UCSD-AML1 (cell line): ENCODE measurements at regions not wholly inside any gene's neighbourhood (a gene's known extent, or its start where the extent isn't known, plus 50 kb on each side); places are given as distances from the start of the nearest gene placed in this dataset.
"Not testable (repeated sequence)": the region's sequence is repeated elsewhere in the genome, so short reads cannot be mapped to it uniquely, and the experiment has no call there.

ENCODE experiments used
- DNase-seq: peaks from one replicate; lab custom pipeline; 2025; ENCODE audit not compliant: unreplicated experiment; lab: John Stamatoyannopoulos, UW

DNA sequence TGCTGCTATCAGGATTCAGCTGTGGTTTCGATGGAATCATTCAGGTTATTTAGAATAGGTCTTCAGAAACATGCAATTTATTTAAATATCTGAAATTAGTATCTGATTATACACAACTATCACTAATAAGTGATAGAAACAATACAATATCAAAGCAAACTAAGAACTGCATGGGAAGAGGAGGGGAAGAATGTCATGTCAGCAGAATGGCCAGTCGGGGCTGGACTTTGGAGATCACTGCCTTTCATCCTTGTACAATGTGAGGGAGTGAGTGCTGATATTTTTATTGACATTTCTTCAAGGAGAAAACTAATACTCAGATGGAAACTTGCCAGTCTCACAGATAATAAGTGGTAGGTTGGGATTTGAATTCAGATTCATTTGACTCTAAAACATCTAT is 224.0 kb upstream of the LINC00305 start:
- DNase-seq, result no peak

DNA sequence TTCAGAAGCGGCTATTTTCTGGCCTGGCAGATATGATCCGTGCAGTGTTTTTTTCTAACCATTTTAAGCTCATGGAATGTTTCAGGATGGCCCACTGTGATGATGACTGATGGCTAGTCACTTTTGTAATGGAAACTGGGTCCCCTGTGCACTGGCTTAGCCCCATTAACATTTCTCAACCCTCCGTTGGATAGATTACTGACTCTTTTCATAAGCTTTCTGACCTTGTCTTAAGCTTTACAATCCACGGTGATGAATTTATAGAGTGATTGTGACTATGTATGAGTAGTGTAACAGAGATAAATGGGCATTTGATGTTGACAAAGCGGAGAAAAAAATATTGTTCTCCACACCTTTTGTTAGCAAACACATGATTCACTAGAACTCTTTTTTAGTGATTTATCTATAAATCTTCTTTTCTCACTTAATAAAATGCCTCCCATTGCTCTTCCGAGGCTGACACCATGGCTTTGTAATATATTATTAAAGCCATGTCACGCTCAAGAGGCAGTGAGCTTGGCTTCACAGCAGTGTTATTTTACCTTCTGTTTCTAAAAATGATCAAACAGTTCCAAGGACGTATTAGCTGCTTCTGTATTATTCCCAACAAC is 221.0 kb upstream of the LINC00305 start:
- not testable (repeated sequence) for DNase-seq

DNA sequence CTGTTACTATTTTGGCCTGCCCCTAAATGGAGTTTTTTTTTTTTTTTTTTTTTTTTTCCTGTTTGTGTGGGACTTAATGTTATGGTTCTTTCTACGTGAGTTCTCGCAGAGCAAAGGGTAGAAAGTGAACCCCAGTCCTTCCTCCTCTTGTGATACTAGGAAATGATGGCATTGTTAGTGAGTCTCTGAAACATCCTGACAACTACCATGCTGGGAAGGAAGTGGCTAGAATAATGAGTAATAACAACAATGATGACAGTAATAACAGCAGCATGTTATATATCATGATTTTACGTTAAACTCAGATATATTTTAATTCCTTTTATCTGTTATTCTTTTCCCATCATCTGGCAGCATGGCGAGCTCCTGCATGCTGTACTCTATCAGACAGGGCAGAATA is 216.2 kb upstream of the LINC00305 start:
- no peak for DNase-seq

DNA sequence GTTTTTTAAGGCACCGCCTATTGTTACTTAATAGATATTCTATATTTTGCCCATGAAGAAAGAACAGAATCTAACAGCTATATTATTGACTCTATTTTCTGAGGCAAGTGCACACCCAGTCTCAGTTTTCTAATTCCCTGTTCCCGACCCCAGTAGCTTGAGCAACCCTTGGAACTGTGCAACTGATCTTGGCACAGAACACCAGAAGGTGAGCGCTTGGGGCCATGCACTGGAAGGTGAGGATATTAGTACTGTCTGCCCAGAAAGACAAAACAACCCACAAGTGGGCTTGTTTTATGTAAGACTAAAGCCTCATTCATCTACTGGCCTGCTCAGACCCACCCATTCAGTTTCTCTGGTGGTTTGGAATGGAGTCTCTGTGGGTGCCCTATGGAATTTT is 188.8 kb upstream of the LINC00305 start:
- no peak for DNase-seq

DNA sequence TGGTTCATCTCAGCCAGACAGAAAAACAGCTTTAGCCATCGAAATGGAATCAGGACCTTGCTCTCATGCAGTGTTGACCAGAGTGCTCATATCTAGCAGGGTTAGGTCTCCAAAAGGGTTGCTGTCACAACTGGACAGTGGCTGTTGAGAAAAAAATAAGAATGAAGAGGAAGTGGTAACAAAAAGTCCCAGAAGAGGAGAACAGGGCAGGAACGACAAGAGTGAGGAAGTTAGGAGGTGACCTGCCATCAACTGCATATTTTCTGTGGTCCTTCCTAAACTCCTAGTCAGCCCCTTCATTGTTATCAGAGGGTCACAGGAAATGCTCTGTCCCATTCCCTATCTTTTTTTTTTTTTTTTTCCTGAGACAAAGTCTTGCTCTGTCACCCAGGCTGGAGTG is 188.1 kb upstream of the LINC00305 start:
- no peak for DNase-seq

DNA sequence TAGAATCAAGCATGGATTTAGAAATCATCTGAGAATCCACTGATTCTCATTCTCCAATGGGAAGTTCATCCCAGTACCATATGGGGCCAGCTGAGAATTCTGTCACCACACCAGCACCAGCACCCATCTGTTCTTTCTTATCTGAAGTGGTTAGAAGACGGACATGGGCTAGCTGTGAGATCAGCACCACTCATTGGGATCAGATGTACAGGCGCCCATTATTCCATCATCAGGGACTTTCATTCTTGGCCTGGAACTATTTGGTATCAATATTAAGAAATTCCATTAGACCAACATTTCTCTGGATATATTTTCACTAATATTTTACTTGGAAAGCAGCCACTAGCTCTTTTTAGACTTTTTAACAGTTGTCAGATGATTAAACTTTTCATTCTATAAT is 185.9 kb upstream of the LINC00305 start:
- DNase-seq, result no peak

DNA sequence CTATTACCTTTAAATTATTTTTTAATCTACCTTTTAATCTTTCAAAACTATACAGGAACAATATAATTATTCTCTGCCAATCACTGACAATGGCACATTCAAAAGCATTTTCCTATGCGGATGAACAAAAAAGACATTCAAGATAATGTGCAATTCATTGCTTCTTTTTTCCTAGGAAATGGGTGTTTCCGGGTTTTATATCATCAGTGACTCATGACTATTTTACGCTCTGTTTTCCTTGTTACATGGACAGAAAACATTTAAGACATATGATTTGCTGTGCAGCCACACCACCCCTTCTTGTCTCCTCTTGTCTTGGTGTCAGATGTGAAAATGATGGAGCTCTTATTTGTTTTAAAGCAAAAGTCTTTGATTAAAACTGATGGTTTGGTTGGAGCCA is 184.7 kb upstream of the LINC00305 start:
- no peak for DNase-seq

DNA sequence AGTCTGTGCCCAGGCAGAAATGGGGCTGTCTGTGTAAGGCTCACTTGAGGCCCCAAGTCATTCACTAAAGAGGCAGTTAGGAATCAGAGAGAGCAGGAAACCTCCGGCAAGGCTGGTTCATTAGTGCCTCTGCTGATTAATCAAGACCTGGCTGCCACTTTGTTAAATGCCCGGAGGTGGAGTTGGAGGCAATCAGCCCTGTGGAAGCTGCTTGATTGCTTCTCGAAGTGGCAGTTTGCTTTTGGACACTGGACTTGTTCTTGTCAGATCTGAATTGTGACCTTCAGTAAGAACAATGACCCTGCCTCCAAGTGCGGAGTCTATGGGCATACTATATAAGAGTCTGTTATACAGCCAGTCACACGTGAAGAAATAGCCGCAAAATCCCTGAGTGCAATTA is 183.9 kb upstream of the LINC00305 start:
- DNase-seq, result no peak

DNA sequence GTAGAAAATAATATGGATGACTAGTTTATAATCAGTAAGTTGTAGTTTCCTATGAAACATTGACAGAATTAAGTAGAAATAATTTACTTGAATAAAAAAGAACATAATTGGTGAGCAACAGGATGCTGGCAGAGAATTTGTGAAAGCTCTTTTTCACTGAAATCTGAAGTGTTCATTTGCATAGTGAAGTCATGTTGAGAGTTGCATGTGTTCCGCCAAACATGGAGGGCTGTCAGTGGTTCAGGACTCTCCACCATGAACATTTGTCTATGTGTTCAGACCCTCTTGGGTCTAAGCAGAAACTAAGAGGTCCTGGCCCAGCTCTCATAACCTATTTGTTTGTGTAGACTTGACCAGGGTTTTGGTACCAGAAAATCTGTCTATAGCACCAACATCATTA is 182.5 kb upstream of the LINC00305 start:
- DNase-seq, result no peak

DNA sequence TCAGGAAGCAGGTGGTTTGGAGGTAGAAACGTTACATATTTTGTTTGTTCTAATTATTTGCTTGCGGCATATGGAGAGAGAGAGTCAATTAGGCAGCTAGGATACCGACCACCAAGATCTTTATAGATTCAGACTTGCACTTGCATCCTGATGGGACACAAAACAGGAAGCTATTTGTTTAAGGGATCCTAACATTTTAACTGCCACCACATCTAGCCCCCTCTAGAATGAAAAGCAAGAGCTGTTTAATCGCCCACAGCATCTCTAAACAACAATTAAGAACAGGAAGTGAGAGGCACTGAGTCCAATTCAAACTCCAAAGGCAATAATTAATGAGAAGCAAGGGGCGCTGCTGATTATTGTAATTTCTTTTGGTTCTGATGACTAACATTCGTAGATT is 182.0 kb upstream of the LINC00305 start:
- DNase-seq, result no peak

DNA sequence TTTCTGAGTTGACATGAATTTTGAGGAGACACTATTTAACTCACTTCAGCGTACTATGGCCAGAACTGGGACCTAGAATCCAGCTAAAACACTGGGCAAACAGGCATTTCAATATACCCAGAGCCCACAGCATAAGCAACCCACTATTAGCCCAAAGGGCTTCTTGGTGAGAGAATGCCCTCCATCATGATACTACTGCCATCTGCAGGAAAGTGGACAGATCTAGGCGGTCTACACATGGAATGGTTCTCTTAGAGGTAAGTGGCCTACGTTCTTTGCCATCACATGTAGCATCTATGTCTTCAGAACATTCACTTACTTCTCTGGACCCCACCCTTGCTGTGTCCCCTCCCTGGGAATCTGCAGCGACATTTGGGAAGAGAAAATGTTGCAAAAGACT is 181.3 kb upstream of the LINC00305 start:
- peak; percentile 14 for DNase-seq

DNA sequence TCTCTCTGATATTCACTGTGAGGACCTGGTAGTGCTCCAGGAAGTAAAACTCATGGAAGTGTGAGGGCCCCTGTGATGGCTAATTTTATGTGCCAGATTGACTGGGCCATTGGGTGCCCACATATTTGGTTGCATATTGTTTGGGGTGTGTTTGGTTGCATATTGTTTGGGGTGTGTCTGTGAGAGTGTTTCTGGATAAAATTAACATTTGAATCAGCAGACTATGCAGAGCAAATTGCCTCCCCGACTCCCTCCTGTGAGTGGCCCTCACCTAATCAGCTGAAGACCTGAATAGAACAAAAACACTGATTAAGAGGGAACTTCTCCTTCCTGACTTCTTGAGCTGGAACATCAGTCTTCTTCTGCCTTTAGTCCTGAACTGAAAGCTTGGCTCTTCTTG is 173.3 kb upstream of the LINC00305 start:
- DNase-seq, result no peak

DNA sequence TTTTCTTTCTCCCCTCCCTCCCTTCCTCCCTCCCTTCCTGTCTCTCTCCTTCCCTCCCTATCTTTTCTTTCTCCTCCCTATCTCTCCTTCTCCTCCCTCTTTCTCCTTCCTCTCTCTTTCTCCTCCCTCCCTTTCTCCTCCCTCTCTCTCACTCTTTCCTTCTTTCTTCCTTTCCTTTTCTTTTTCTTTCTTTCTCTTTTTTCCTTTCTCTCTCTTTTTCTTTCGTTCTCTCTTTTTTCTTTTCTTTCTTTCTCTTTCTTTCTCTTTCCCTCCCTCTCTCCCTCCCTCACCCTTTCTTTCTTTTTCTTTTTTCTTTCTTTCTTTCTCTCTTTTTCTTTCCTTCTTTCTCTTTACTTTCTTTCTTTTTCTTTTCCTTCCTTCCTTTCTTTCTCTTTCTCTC is 169.7 kb upstream of the LINC00305 start:
- DNase-seq, result no peak

DNA sequence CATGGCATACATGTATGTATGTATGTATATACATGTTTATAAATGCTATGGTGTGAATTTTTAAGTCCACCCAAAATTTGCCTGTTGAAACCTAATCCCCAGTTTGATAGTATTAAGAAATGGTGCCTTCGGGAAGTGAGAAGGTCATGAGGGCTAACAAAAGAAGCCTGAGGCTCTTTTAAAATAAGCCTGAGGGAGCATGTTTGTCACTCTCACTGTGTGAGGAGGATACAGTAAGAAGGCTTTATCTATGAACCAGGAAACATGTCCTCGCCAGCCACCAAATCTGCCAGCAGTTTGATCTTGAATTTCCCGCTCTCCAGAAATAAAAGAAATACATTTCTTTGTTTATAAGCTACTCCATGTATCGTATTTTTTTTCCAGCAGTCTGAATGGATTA is 163.0 kb upstream of the LINC00305 start:
- no peak for DNase-seq

DNA sequence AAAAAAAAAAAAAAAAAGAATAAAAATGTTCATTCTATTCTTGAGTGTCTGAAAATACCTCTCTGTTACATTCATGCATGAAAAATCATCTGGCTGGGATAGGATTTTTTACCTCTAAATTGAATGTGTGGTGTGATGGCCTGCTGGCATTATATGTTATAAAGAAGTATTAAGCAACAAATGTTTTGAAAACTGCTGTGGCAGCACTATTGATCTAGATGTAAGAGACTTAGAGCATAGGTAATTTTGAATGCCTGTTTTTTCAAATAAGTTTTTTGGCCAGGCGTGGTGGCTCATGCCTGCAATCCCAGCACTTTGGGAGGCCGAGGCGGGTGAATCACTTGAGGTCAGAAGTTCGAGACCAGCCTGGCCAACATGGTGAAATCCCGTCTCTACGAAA is 147.0 kb upstream of the LINC00305 start:
- DNase-seq, result no peak

DNA sequence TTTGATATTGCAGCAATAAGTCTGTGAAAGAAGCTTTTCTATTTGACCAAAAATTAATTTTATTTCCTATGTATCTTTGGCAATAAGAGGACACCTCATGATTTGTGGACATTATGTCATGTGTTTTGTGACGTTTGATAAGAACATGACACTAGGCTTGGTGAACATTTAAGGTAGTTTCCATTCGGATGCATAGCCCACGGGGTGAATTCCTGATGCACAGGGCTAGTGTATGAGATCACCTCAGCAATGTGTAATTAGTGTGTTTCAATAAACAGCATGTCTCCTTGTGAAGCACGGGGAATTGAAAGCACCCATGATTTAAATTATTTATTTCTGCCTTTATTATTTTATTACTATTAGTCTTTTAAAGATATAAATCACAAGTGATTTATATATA is 146.1 kb upstream of the LINC00305 start:
- DNase-seq, result no peak

DNA sequence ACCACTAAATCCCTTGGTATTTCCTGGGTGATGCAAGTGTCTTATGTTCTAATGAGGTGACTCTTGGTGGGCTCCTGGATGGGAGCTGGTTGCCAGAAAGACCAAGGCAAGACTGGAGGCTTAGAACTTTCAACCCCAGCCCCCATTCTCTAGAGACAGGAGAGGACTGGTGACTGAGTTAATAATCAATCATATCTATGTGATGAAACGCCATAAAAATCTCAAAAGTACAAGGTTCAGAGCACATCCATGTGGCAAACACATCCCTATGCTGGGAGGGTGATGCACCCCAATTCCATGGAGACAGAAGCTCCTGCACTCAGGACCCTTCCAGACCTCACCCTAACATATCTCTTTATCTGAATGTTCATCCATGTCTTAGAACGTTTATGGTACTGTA is 139.5 kb upstream of the LINC00305 start:
- no peak for DNase-seq

DNA sequence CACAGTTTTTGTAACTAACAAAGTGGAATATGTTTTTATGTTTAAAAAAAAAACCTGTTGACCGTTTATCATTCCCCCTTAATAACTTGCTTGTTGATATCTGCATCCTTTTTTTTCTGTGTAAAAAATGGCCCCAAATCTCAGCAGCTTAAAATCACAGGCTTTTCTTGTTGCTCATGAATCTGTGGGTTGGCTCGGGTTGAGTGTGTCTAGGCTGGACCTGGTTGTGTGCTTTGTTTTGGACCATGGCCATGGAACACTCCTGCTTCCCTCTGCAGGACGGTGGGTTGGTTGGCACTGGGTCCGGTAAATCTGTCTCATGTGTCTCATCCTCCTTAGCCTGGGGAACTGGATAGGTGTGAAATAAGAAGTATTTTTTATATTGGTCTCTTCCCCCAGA is 139.0 kb upstream of the LINC00305 start:
- DNase-seq, result no peak

DNA sequence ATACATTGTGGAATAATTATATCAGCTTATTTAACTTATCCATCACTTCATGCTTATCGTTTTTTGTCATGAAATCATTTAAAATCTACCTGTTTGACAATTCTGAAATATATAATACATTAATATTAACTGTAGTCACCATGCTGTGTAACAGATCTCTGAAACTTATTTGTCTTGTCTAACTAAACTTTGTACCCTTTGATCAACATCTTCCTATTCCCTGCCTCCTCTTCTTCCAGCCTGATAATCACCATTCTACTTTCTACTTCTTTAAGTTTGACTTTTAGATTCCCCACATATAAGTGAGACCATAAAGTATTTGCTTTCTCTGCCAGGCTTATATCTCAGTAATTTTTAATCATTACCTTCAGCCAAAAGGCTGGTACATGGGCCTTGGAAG is 134.2 kb upstream of the LINC00305 start:
- no peak for DNase-seq

DNA sequence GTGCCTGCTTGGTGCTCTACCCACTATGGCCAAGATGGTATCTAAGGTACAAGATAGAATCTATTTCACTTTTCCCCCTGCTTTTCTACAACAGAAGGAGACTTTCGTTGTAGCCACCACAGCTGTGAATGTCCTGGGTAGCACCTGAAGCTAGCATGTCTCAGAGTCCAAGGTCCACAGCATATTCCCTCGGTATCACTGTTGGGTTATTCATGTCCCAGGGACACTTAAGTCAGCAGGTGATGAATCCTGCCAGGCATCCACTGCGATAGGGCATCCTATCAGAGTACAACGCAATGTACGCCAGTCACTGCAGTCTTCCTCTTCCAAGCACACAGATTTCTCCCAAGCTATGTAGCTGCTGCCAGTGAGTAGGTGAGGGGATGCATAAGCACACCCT is 129.1 kb upstream of the LINC00305 start:
- no peak for DNase-seq

DNA sequence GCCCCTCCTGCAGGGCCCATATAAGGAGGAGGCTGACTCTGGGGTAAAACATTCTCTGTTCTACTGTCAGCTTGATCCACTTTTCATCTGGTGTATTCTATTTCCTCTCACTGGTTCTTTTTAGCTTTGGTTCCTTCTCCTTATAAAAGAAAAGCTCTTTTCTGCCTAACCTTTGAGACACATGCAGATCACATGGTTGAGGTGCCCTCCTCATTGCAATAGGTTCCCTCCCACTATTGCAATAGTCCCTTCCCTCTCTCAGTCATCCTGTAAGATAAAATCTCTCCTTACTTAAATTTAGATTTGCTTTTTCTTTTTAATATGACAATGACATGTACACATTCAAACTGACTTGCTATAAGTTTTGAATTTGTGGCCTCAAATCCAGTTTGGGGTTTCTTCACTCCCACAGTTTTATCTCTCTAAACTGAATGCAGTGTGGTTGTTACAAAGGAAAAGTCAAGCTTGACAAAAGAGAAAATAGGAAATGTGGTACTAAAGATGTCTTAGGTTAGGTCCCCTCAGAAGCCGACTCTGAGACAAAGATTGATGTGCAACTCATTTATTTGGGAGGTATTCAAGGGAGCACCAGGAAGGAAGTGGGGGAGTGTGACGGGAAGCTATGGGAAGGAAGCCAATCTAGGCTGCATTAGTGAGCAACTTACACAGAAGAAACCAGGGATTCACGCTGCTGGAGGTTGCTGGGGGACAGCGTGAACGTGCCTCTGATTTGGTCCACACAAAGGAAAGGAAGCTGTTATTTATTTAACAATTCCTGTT is 127.6 kb upstream of the LINC00305 start:
- DNase-seq, result peak; percentile 70

DNA sequence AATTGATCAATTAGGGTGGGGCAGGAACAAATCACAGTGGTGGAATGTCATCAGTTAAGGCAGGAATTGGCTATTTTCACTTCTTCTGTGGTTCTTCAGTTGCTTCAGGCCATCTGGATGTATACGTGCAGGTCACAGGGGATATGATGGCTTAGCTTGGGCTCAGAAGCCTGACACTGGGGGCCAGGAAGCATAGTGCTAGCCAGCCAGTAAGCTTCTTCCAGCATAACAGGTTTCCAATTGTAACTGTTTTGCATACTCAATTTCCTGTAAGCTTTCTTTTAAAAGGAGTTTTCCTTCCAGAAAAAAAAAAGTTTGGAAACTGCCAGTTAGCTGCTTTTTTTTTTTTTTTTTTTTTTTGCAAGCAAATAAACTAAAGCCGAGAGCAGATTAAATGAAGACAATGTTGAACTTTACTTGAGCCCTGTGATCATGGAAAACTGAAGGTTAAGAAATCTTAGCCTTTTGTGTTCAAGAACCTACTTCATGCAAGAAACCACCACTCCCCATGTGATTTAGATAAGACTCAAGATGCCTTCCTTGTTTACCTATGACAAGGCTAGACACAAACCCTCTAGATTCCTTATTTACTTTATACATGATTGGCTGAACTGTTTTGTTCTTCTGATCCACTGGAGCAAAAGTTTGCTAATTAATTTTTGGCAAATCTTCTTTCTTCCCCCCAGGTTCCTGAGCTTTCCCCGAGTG is 126.9 kb upstream of the LINC00305 start:
- DNase-seq, result no peak
